ENCODE measurements at regions not wholly inside any gene's neighbourhood (a gene's known extent, or its start where the extent isn't known, plus 50 kb on each side); places are given as distances from the start of the nearest gene placed in this dataset.
"Not testable (repeated sequence)": the region's sequence is repeated elsewhere in the genome, so short reads cannot be mapped to it uniquely, and the experiment has no call there.

- H3K27ac Mint-ChIP-seq (ENCODE audit: unreplicated experiment) = no peak overlapping the region
- Histone ChIP-seq H3K79me2 (ENCODE audit: insufficient read depth, low read length) (no peaks in the 10 kb centered on the region), H3K9ac (ENCODE audit: low read length) (no peak overlapping the region), H3K4me1 (ENCODE audit: insufficient read depth, low read length) (no peaks in the 10 kb centered on the region), H2AFZ (ENCODE audit: low read depth, low read length) (no peak overlapping the region), H3K9me3 (ENCODE audit: insufficient read depth, low read depth, low read length) (no peaks in the 10 kb centered on the region), H3K36me3 (ENCODE audit: insufficient read depth, low read length) (no peaks in the 10 kb centered on the region), H3K4me3 (ENCODE audit: insufficient read depth, low read depth, low read length) (no peak overlapping the region), H3K27me3 (ENCODE audit: insufficient read depth, low read length) (peaks cover 3% of the 10 kb centered on the region), H4K20me1 (ENCODE audit: insufficient read depth, low read length) (no peaks in the 10 kb centered on the region), H3K27ac (ENCODE audit: low read depth, low read length) (no peak overlapping the region), H3K4me2 (ENCODE audit: low read length) (no peak overlapping the region)
- no peaks in the 10 kb centered on the region for H3K9me3 Mint-ChIP-seq (ENCODE audit: unreplicated experiment)
- H3K36me3 Mint-ChIP-seq (ENCODE audit: low read depth, unreplicated experiment) = no peaks in the 10 kb centered on the region
- FAIRE-seq (no peak), DNase-seq (ENCODE audit: low read depth) (no peak)
- TF ChIP-seq EZH2 (IDR thresholded peaks at IDR 0.05; ENCODE audit: insufficient read depth, low read length) = no peak
- H3K4me1 Mint-ChIP-seq (ENCODE audit: low read depth, unreplicated experiment) = no peaks in the 10 kb centered on the region
- H3K4me3 Mint-ChIP-seq (ENCODE audit: unreplicated experiment) = no peak overlapping the region
- H3K27me3 Mint-ChIP-seq (ENCODE audit: low read depth, unreplicated experiment) = peaks cover 7% of the 10 kb centered on the region
These were observed 68.1 kb upstream of the DCD start for GRCh38 chr12:54716261-54716660.

DNA sequence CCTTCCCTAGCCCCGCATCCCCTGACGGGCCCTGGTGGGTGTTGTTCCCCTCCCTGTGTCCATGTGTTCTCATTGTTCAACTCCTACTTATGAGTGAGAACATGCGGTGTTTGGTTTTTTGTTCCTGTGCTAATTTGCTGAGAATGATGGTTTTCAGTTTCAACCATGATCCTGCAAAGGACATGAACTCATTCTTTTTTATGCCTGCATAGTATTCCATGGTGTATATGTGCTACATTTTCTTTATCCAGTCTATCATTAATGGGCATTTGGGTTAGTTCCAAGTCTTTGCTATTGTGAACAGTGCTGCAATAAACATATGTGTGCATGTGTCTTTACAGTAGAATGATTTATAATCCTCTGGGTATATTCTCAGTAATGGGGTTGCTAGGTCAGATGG lies 65.7 kb upstream of the DCD start:
- H3K4me2 ChIP-seq (ENCODE audit: low read length); H3K36me3 ChIP-seq (ENCODE audit: insufficient read depth, low read length); H2AFZ ChIP-seq (ENCODE audit: low read depth, low read length); H3K9me3 Mint-ChIP-seq (ENCODE audit: unreplicated experiment); H3K27me3 Mint-ChIP-seq (ENCODE audit: low read depth, unreplicated experiment); H3K4me3 Mint-ChIP-seq (ENCODE audit: unreplicated experiment); H3K27ac ChIP-seq (ENCODE audit: low read depth, low read length); H4K20me1 ChIP-seq (ENCODE audit: insufficient read depth, low read length); H3K9ac ChIP-seq (ENCODE audit: low read length); DNase-seq (ENCODE audit: low read depth); H3K4me1 ChIP-seq (ENCODE audit: insufficient read depth, low read length); H3K9me3 ChIP-seq (ENCODE audit: insufficient read depth, low read depth, low read length); FAIRE-seq; H3K79me2 ChIP-seq (ENCODE audit: insufficient read depth, low read length); H3K4me3 ChIP-seq (ENCODE audit: insufficient read depth, low read depth, low read length); H3K27me3 ChIP-seq (ENCODE audit: insufficient read depth, low read length); H3K4me1 Mint-ChIP-seq (ENCODE audit: low read depth, unreplicated experiment); H3K27ac Mint-ChIP-seq (ENCODE audit: unreplicated experiment); H3K36me3 Mint-ChIP-seq (ENCODE audit: low read depth, unreplicated experiment): not testable (repeated sequence)

DNA sequence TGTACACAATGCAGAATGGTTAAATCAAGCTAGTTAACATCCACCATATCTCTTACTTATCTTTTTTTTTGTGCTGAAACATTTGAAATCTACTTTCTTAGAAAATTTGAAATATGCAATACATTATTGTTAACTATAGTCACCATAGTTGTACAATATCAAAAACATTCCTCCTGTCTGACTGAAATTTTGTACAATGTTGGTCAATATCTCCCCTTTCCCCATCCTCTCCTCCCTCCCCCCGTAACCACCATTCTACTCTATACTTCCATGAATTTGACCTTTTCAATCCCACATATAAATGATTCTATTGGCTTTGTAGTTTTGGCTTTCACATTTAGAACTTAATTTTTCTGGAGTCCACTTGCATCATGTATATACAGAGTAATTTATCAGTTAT lies 63.5 kb upstream of the DCD start:
- Mint-ChIP-seq H3K27me3 (ENCODE audit: low read depth, unreplicated experiment) (peaks cover 7% of the 10 kb centered on the region), H3K4me1 (ENCODE audit: low read depth, unreplicated experiment) (no peaks in the 10 kb centered on the region), H3K27ac (ENCODE audit: unreplicated experiment) (no peak overlapping the region), H3K4me3 (ENCODE audit: unreplicated experiment) (no peak overlapping the region), H3K9me3 (ENCODE audit: unreplicated experiment) (no peaks in the 10 kb centered on the region), H3K36me3 (ENCODE audit: low read depth, unreplicated experiment) (no peaks in the 10 kb centered on the region)
- DNase-seq (ENCODE audit: low read depth) (no peak), FAIRE-seq (no peak)
- Histone ChIP-seq H3K79me2 (ENCODE audit: insufficient read depth, low read length) (no peaks in the 10 kb centered on the region), H3K9me3 (ENCODE audit: insufficient read depth, low read depth, low read length) (no peaks in the 10 kb centered on the region), H3K27ac (ENCODE audit: low read depth, low read length) (no peak overlapping the region), H3K27me3 (ENCODE audit: insufficient read depth, low read length) (no peaks in the 10 kb centered on the region), H4K20me1 (ENCODE audit: insufficient read depth, low read length) (no peaks in the 10 kb centered on the region), H3K4me1 (ENCODE audit: insufficient read depth, low read length) (no peaks in the 10 kb centered on the region), H2AFZ (ENCODE audit: low read depth, low read length) (no peak overlapping the region), H3K36me3 (ENCODE audit: insufficient read depth, low read length) (no peaks in the 10 kb centered on the region), H3K4me2 (ENCODE audit: low read length) (no peak overlapping the region), H3K4me3 (ENCODE audit: insufficient read depth, low read depth, low read length) (no peak overlapping the region), H3K9ac (ENCODE audit: low read length) (no peak overlapping the region)
- no peak for TF ChIP-seq EZH2 (IDR thresholded peaks at IDR 0.05; ENCODE audit: insufficient read depth, low read length)
- TF ChIP-seq, protein P1, sequence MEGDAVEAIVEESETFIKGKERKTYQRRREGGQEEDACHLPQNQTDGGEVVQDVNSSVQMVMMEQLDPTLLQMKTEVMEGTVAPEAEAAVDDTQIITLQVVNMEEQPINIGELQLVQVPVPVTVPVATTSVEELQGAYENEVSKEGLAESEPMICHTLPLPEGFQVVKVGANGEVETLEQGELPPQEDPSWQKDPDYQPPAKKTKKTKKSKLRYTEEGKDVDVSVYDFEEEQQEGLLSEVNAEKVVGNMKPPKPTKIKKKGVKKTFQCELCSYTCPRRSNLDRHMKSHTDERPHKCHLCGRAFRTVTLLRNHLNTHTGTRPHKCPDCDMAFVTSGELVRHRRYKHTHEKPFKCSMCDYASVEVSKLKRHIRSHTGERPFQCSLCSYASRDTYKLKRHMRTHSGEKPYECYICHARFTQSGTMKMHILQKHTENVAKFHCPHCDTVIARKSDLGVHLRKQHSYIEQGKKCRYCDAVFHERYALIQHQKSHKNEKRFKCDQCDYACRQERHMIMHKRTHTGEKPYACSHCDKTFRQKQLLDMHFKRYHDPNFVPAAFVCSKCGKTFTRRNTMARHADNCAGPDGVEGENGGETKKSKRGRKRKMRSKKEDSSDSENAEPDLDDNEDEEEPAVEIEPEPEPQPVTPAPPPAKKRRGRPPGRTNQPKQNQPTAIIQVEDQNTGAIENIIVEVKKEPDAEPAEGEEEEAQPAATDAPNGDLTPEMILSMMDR (IDR thresholded peaks at IDR 0.05; ENCODE audit: insufficient read depth, low read depth, low read length) = no peak

DNA sequence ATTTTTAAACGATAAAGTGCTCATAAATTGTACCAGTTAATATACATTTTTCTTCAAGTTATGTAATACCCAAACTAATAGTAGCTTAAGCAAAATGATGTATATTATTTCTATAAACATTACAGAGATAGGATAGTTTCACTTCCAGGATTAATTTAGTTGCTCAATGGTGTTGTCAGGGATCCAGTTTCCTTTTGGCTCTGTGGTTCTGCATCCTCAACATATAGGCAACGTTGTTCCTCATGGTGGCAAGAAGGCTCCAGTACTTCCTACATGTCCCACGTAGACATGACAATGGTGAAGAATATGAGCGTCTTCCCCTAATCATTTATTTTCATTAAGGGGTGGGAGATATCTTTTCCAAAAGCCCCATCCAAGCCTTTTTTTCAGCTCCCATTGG lies 60.7 kb upstream of the DCD start:
- Histone ChIP-seq H4K20me1 (ENCODE audit: insufficient read depth, low read length) (no peaks in the 10 kb centered on the region), H3K27me3 (ENCODE audit: insufficient read depth, low read length) (no peaks in the 10 kb centered on the region), H3K4me2 (ENCODE audit: low read length) (no peak overlapping the region), H3K9ac (ENCODE audit: low read length) (no peak overlapping the region), H3K9me3 (ENCODE audit: insufficient read depth, low read depth, low read length) (no peaks in the 10 kb centered on the region), H3K27ac (ENCODE audit: low read depth, low read length) (no peak overlapping the region), H3K4me1 (ENCODE audit: insufficient read depth, low read length) (no peaks in the 10 kb centered on the region), H2AFZ (ENCODE audit: low read depth, low read length) (no peak overlapping the region), H3K4me3 (ENCODE audit: insufficient read depth, low read depth, low read length) (no peak overlapping the region), H3K36me3 (ENCODE audit: insufficient read depth, low read length) (no peaks in the 10 kb centered on the region), H3K79me2 (ENCODE audit: insufficient read depth, low read length) (no peaks in the 10 kb centered on the region)
- Mint-ChIP-seq H3K4me3 (ENCODE audit: unreplicated experiment) (no peak overlapping the region), H3K27ac (ENCODE audit: unreplicated experiment) (no peak overlapping the region), H3K4me1 (ENCODE audit: low read depth, unreplicated experiment) (no peaks in the 10 kb centered on the region), H3K9me3 (ENCODE audit: unreplicated experiment) (no peaks in the 10 kb centered on the region), H3K36me3 (ENCODE audit: low read depth, unreplicated experiment) (no peaks in the 10 kb centered on the region), H3K27me3 (ENCODE audit: low read depth, unreplicated experiment) (peaks cover 1% of the 10 kb centered on the region)
- TF ChIP-seq, protein P1 (IDR thresholded peaks at IDR 0.05; ENCODE audit: insufficient read depth, low read depth, low read length) = no peak
- no peak for TF ChIP-seq EZH2 (IDR thresholded peaks at IDR 0.05; ENCODE audit: insufficient read depth, low read length)
- no peak for DNase-seq (ENCODE audit: low read depth)
- FAIRE-seq = no peak
